ENCODE measurements at regions not wholly inside any gene's neighbourhood (a gene's known extent, or its start where the extent isn't known, plus 50 kb on each side); places are given as distances from the start of the nearest gene placed in this dataset.

DNA sequence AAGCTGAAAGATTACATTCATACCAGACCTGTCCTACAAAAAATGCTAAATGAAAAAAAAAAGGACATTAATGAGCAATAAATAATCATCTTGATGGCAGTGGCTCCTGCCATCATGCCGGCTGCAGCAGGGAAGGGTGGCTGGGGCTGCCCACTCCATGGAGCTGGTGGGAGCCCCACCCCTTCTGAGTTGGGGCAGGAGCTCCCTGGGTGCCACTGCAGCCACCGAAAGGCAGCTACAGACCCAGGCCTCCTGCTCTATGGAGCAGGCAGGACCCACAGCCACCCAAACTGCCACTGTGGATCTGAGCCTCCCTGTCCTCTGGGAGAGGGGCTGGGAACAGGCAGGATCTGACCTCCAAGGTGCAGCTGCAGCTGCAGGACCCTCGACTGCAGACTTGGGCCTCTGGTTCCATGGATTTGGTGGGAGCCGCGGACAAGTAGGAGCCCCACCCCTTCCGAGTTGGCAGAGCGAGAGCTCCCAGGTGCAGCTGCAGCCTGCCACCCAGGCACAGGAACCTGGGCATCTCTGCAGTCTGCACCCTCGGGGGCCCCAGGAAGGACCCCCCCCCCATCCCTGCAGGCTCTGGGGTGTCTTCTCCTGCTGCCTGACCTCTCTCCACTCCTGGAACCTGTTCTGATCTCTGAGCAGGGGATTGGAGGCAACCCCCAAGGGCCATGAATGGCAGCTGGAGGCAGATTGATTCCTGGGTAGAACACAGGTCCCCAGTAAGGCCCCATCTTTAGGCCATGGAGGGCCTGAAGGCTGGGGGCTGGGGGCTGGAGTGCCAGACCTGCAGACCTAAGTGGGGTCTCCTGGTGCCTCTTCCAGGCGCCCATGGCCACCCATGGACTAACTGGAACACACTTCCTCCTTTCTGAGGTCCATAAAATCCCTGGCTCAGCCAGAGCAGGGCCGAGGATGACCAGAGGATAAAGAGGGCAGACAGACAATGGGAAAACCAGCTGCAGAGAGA, 70.4 kb upstream of the TTC14 start:
- Mint-ChIP-seq H3K27ac (no peak overlapping the region), H3K4me1 (no peaks in the 10 kb centered on the region), H3K36me3 (peaks cover 0 to 3% (median 0%) of the 10 kb centered on the region in 3 donors), H3K27me3 (ENCODE audit: low read depth in 3 of 3) (peaks cover 0 to 2% (median 0%) of the 10 kb centered on the region in 3 donors), H3K9me3 (peaks cover 0 to 15% (median 5%) of the 10 kb centered on the region in 6 donors), H3K4me3 (no peak overlapping the region)
- DNase-seq = no peak

DNA sequence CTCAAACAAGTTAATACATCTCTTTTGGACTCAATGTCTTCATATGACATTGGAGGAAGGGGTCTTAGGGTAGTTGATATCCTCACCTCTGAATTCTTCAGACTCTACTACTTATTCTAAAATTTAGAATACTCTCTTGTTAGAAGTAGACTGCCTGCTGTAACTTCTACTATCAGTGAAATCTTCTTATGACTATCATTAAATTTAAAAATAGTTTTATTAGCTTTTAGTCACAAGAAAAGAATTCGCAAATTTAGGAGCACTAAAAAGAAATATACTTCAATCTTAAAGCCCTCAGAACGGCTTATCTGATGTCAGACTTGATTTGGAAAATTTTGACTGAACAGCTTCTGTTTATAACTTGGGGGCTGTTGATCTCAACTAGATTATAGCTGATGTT, 67.1 kb upstream of the TTC14 start:
- Mint-ChIP-seq H3K4me3 (no peak overlapping the region), H3K36me3 (peaks cover 0 to 3% (median 0%) of the 10 kb centered on the region in 3 donors), H3K27me3 (ENCODE audit: low read depth in 3 of 3) (no peaks in the 10 kb centered on the region), H3K27ac (no peak overlapping the region), H3K4me1 (no peaks in the 10 kb centered on the region), H3K9me3 (peaks cover 0 to 16% (median 7%) of the 10 kb centered on the region in 6 donors)
- no peak for DNase-seq

DNA sequence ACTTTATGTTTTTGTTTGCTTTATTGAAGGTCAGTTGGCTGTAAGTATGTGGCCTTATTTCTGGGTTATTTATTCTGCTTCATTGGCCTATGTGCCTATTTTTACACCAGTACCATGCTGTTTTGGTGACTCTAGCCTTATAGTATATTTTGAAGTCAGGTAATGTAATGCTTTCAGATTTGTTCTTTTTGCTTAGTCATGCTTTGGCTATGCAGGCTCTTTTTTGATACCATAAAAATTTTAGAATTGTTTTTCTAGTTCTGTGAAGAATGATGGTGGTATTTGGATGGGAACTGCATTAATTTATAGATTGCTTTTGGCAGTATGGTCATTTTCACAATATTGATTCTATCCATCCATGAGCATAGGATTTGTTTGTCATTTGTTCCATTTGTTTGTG, 63.5 kb upstream of the TTC14 start:
- no peak overlapping the region for H3K27ac Mint-ChIP-seq
- H3K9me3 Mint-ChIP-seq = peaks cover 0 to 7% (median 3%) of the 10 kb centered on the region in 6 donors
- peaks cover 0 to 2% (median 0%) of the 10 kb centered on the region in 3 donors for H3K36me3 Mint-ChIP-seq
- DNase-seq = no peak
- H3K4me3 Mint-ChIP-seq = no peak overlapping the region
- no peaks in the 10 kb centered on the region for H3K27me3 Mint-ChIP-seq (ENCODE audit: low read depth in 3 of 3)
- no peaks in the 10 kb centered on the region for H3K4me1 Mint-ChIP-seq

DNA sequence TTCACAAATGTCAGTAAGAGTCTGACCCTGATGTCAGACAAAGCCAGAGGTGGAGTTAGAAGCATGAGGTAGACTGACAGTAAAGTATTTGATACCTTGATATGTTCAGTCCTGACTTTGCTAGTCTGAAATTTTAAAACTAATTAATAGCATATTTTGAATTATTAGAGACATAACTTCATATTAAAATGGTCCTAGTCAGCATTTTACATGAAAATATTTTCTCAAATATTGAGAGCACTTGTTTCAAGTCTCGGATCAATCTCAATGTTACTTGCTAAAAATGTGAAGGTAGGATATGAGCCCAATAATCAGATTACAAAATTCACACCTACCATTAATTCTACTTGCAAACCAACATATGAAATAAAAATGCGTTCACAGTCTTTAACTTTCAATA, 58.1 kb upstream of the TTC14 start:
- Mint-ChIP-seq H3K4me1 (no peaks in the 10 kb centered on the region), H3K27me3 (ENCODE audit: low read depth in 3 of 3) (peaks cover 0 to 2% (median 2%) of the 10 kb centered on the region in 3 donors)

DNA sequence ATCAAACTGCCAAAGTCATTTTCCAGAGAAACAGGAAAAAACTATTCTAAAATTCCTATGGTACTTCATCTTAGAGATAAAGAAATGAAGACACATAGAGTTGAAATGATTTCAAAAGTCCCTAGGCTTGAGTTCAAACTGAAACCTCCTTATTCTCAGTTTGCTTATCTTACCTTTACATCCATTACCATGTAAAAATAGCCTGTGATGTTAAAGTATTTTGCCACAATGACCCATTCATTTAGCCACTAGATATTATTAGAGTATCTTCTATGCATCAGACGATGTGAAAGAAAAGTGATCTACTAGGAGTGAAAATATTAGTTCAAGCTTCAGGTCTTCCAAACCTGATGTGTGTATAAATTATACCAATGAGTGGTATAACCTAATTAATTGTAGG, 55.1 kb upstream of the TTC14 start:
- Mint-ChIP-seq H3K4me3 (no peak overlapping the region), H3K4me1 (no peaks in the 10 kb centered on the region), H3K36me3 (no peaks in the 10 kb centered on the region), H3K27me3 (ENCODE audit: low read depth in 3 of 3) (peaks cover 0 to 2% (median 2%) of the 10 kb centered on the region in 3 donors), H3K27ac (no peak overlapping the region), H3K9me3 (peaks cover 0 to 3% (median 0%) of the 10 kb centered on the region in 6 donors)
- DNase-seq = no peak

More for the DNA sequence above, 58.1 kb upstream of the TTC14 start:
- Mint-ChIP-seq H3K4me3 (no peak overlapping the region), H3K9me3 (peaks cover 0 to 7% (median 1%) of the 10 kb centered on the region in 6 donors), H3K27ac (no peak overlapping the region), H3K36me3 (no peaks in the 10 kb centered on the region)
- DNase-seq = no peak

DNA sequence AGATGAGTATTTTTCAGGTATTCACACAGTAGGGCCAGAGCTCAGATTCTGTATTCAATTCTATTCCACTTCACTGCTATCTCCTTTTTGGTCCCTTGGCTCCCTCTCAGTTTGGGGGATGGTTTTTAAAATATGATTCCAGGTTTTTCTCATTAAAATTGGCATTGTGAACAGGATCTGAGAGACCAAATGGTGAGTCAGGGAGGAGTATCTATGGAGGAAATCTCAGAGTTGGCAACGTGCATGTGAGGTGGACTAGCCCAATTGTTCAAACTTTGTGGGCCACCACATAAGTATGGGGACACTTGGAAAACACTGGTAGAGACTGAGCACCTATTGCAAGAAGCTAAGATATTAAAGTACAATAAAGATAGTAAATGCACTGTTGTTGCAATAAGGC, 53.9 kb upstream of the TTC14 start:
- no peaks in the 10 kb centered on the region for H3K36me3 Mint-ChIP-seq
- H3K27me3 Mint-ChIP-seq (ENCODE audit: low read depth in 3 of 3) = peaks cover 0 to 2% (median 2%) of the 10 kb centered on the region in 3 donors
- no peak overlapping the region for H3K4me3 Mint-ChIP-seq
- DNase-seq = no peak
- no peaks in the 10 kb centered on the region for H3K4me1 Mint-ChIP-seq
- H3K27ac Mint-ChIP-seq = no peak overlapping the region
- peaks cover 0 to 3% (median 0%) of the 10 kb centered on the region in 6 donors for H3K9me3 Mint-ChIP-seq
